ENCODE measurements at regions not wholly inside any gene's neighbourhood (a gene's known extent, or its start where the extent isn't known, plus 50 kb on each side); places are given as distances from the start of the nearest gene placed in this dataset.

DNA sequence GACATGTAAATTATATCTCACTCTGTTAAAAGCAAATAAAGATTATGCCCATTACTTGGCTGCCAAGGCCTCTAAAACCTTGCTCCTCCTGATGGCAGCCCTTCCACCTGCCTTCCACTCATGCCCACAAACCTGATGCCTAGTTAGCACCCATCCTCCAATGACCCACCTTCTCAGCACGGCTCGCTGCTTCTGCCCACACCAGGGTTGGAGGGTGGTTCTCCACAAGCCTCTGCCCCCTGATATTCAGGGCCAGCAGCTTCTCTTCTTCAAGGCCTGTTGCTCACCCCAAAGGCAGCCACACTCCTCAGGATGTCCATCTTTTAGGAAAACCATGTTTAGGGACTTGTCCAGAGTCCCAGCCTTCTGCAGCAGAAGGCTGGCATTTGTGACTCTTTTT is 263.4 kb upstream of the TLE3 start:
- DNase-seq, result no peak

DNA sequence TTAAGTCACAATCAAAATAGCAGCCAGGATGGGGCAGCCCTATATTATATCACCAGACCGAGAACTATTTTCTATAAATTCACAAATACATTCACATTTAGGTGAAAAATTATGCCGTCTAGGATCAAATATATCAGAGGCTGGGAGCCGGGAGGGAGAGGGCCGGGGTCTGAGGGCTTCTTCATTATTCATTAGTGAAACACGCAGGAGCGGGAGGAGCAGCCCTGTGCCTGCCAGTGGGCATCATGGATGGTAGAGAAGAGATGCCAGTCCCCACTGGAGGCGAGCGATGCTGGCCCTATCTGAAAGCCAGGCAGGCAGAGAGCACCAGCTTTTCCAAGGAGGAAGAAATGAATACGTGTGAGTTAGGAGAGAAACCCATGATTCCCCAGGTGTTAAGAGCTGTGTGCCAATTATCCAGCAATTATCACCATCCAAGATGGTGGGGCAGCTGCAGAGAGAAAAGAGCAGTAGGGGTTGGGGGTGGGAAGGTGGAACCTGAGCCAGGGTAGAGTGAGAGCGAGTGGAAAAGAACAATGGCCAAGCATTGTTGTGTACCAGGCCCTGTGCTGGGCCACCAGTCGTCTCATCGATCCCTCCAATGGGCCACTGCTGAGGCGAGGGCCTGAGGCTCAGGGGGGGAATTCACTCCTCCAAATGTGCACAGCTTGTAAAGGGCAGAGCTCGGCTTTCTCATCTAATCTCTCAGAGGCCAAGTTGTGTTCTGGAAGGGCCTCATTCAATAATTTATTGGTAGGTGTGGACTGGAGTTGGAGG is 261.3 kb upstream of the TLE3 start:
- no peak for DNase-seq

DNA sequence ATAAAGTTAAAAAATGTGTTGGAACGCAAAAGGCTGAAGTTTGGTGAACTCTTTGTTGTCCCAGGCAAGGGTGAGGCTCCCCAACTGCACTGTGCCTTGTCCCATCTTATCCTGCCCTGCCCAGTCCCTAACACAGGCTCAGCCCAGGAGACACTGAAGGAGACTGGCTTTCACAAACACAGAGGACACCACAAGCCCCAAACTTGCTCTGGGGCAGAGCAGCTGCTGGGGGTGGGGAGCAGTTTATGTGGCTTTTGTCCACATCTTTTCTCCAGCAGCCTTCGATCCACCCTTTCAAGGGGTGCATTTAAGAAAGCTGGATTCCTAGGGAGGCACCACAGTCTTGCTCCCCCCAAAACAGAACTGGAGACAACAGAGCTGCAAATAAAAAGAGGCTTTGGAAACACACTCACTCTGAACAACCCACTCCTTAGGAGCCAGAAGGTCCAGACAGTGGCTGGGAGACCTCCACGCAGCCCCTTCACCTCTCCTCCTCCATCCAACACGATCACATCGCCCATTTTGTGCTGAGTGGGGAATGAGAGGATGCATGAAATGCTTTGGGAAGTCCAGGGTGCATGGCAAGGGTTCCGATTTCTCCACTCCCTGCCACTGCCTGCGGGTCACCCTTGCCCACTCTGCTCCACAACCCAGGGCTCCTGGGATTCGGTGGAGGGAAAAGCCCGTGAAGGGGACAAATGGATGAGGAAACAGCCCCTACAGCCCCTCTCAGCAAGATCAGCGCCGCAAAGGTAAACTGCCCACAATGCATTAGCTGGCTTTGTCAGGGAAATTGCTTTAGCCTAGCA is 260.5 kb upstream of the TLE3 start:
- no peak for DNase-seq

DNA sequence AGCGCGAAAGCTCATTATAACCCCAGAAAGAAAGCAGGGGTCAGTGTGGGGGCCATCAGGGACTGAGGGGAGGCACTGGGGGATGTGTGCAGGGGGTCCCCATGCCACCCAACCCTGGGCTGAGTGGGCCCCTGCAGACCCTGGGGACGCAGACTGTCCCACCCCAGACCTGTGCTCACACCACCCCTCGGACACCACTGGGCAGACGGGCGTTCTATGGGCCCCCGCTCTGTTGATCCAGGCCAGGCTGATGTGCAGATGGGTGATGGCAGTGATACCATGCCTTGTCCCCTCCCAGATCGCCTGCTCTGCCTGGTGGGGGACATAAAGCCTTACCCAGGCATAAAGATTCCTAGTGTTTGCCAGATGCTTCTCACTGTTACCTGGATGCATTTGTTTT is 259.7 kb upstream of the TLE3 start:
- no peak for DNase-seq

DNA sequence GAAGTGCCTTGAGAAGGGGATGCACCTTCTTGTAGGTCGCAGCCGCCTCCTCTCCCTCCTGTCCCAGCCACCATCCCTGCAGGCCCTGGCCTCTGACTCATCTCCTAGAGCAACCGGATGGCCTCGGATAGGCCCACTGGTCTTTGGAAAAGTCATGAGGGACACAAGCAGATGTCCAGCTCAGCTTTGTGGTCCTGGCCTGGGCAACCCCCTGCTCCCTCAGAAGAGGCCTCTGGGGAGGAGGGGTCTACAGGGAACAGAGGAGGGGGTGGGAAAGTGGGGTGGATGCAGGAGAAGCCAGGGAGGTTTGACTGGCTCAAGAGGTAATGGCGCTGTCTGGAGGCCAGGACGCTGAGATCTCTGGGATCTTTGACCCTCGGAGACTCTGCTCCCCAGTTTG is 259.2 kb upstream of the TLE3 start:
- no peak for DNase-seq

DNA sequence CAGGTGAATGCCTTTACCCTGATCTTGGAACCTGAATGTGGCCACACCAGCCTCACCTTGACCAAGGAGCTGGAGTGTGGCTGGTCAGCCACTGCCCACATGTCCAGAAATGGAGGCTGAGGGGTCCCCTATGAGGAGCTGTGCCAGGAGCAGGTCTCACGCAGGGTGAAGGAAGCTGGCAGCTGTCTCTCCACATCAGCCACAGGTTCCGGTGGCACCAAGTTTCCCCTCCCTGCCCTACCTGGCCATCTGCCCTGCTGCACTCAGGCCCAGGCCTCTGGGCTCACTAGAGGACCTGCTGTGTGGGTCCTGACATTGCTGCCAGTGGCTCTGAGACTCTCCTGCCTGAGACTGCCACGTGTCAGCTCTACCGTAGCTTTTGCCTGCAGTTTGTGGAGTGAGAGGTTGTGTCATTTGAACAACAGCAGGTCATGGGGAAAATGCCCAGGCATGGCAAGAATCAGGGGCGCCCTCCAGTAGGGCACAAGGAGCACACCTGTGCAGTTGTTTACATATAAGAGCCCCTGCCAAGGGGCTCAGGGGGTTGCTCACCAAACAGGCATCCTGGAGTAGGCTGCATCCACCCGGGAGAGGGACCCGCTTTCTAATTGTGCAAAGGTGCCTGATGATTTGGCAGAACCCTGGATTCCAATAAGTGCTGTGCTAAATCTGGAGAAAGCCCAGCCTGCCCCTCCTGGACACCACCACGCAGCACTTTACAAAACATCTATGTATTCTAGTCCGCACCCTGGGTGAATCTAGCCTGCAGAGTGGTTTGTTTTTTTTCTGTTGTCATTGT is 258.5 kb upstream of the TLE3 start:
- DNase-seq, result no peak

DNA sequence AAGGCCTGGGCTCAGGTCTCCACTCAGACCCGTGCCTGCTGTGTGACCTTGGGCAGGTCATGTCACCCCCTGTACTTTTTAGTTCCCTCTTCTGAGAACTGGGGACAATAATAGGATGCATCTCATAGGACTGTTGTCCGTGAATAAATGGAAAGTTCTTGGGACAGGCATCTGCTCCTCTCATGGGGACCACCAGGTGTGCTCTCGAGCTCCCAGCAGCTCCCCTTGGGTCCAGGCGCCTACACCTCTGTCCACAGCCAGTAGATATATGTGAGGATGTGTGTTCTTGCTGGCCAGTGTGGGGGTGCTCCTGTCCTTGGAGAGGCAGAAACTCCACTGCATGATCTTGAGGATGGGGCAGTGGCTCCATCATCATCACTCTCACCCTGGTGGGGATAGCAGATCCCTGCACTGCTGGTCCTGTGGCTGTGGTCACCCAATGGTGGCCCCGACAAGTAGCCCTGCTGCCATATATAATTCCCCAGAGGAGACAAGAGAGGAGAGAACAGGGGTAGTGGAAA is 257.6 kb upstream of the TLE3 start:
- DNase-seq, result no peak

DNA sequence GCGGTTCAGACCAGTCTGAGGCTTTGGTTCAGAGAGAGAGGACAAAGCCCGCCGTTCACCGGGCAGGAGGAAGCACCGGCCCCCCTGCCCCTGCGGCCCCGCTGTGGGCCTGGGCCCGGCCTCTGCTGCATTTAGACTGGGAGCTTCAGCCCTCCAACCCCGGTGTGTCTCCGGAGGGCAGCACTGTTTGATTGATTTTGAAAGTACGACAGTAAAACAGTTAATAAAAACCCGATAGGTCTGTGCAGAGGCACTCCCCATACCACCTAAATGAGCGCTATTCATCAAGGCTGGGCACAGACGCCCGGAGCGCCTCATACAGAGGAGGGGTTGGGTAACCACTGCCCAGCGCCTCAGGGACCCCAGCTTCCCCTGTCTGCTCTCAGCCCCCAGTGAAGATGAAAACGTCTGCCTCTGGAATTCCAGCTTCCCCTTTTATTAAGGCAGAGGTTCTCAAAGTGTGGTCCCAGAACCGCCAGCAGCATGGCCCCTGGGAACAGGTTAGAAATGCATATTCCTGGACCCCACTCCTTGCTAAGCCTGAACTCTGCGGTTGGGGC is 256.7 kb upstream of the TLE3 start:
- DNase-seq, result no peak

DNA sequence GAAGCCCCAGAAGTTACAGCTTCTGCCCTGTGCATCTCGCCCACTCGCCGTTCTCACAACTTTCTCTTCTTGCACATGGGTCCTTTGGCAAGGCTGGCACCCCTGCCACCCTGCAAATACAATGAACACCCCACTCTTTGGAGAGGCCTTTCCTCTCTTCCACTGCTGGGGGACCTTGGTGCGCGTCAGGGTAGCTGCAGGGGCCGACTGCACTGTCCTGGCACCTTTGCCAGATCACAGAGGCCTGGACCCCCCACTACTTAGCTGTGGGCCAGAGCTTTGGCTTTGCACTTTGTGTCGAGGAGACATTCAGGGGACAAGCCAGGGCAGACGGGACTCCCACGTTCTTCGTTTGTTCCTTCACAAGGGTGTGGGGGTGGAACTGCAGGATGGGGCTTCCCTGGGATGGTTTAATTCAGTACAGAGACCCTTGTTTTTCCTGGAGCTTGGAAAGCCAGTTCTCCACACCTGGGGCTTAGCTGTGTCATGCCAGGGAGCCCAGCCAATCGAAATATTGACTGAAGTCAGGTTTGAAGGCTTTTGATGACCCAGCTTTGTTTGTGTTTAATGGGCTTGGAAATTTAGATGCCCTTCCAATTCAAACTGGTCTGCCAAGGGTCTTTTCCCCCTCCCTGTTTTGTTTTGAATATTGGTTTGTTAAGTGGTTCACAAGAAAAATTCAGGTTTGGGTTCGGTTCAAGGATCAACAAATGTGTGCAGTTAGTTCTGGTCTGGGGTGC is 256.1 kb upstream of the TLE3 start:
- DNase-seq, result no peak

DNA sequence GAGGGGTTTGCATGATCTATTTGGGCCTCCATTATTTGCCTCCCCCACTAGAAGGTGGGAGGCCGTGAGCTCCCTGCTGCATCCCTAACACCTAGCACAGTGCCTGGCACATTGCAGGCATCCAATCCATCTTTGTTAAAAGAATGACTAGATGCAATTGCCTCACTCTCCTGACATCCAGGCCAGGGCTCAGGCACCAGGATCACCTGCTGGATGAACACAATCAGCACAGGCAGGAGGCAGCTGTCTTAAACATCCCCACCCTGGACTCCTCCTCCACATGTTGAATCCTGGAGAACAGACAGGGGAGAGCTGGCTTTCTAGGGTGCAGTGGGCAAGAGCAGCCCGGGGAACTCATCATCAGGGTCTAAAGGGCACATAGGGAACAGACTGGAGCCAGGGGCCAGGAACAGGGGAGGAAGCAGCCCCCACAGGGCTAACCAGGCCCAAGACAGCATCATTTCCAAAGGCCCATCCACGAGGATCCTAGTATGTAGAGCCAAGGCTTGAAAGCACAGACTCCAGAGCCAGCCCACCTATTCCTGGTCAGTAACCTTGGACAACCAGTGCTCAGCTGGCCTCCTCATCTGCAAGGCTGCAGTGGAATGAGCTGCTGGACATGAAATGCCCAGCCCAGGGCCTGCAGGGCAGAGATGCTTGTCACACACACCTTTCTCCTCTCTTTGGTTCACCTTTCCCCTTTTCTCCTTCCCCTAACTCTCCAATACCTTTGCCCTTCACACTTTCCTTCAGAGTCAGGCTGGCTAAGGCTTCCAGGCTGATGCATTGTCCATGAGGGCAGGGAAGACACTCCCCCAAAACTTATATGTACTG is 254.4 kb upstream of the TLE3 start:
- DNase-seq, result no peak

DNA sequence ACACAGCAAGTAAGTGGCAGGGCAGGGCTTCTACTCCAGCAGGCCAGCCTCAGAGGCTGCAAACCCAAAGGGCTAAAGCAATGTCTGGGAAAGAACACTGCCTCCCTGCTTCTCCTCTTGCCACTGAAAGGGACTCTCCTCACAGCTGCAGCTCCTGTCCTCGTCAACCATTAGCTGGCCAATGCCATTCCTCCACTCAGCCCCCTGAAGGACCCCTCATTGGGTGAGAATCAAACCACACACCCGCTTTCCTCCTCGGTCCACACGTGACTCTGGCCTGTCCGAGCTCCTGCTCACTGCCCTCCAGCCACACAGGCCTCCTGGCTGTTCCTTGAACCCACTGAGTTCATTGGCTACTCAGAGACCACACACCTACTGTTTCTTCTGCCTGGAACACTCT is 253.7 kb upstream of the TLE3 start:
- no peak for DNase-seq

DNA sequence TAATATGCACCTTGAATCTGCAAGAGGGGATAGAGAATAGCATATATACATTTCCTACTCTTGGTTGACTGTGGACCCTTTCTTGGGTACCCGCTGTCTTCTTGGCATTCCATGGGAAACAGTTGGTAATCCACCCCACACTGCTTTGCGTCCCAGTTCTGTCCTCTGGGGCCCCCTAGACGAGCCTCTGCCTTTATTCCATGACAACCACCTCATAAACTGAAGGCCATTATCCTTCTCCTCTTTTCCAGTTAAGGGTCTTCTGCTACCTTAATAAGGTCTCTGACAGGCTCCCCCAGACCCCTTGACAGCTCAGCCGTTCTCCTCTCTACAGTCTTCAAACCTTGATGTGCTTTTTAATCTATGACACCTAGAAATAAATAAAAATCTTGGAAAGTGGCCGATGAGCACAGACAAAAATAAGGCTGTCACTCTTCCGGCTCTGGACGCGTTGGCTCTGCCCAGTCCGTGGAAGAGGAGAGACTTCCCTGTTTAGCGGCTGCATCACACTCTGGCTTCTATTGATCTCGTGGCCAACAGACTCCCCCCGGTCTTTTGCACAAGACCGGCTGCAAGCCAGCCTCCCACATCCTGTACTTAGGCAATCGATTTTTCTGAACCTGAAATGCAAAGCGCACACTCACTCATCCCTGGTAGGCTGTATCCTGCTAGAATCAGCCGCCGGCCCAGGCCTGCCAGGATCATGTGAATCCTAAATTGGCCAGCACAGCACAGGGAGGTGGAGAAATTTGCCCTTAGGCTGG is 251.0 kb upstream of the TLE3 start:
- DNase-seq, result no peak

DNA sequence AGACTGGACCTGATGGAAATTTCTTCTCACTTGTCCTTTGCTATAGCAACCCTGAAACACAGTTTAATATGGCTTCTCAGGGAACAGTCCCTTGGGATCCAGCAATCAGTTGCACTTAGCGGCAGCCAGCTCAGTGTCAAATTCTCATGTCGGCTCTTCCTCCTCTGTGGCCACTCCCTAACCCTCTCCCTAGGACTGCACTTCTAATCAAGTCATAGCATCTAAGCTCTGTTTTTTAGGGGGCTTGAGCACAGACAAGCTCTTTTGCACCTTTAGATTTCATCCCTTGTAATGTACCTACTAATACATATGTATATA is 250.5 kb upstream of the TLE3 start:
- no peak for DNase-seq

DNA sequence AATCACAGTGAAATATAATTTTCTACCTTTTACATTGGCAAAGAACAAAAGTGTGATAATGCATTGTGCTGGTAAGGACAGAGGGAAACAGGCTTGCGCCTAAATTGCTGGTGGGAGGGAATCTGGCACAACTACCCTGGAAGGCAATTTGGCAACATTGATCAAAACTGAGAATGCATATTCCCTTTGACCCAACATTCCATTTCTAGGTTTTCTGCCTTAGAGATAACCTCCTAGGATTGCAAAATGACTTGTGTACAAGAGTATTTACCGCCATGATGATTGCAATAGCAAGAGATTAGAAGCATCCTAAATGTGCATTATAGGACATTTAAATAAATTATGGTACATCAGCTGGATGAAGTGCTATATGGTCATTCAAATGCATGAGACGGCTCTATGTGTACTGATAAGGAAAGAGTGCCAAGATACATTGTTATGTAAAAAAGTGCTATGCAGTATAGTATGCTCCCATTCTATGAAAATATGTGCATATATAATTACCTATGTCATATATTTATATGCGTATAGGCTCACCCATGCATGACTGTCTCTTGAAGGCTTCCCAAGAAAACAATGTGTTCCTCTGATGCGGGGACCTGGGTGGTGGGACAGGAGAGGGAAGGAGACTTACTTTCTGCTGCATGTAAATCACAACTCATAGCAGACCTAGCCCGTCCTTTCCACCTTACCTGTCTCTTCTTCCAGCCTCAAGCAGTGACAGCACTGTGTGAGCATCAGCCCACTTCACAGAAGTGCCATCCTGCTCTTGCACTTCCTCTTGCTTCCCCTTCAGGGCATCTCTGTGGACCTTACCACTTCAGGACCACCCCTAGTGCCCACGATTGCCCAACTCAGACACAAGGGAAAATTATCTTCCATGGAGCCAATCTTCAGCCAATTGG is 249.9 kb upstream of the TLE3 start:
- DNase-seq, result no peak

DNA sequence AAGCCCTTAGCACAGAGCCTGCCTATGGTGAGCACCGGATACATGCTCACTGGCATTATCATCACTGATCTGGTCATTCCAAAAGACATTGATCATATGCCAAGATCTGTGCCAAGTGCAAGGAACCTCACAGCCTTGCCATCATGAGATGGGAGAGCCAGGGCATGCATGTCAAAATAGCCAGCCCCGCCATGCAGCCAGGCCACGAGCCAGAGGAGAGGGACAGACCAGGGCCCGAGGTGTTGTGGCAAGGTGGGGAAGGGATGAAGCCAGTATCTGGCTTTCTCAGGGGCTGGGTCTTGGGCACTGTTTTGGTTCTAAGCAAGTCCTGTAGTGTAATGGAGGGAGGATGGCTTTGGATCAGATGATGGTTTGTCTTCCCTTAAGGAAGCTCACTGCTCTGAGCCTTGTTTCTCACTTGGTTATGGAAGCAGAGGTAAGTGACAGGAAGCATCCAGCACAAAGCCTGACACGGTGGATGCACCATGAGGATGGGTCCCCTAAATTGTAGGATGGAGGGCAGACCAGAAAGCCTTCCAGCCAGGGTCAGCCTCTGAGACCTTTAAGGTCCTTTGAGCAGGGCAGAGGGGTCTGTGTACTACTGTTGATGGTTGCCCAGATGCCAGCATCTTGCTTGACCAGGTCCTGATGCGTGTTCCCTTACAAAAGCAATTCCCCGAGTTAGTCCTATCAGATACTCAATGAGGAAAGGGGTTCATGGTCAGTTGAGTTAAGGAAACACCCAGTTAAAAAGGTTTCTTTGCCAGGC is 247.7 kb upstream of the TLE3 start:
- no peak for DNase-seq

DNA sequence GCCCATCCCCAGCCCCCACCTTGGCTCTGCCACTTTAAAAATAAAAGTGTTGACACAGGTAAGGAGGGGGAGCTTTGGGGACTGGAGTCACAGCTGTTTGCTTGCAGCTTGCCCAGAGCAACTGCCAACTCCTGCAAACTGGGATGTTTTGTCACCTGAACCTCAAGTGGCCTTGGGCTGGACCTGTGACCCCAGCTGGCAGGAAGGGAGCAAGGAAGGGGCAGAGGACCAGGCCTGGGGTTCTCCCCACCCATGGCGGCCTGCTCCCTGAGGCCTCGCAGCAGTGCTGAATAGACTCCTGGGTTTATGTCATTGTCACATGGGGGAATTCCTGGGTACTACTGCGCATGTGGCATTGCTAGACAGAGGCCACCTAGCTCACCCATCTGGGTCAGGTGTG is 246.9 kb upstream of the TLE3 start:
- no peak for DNase-seq

DNA sequence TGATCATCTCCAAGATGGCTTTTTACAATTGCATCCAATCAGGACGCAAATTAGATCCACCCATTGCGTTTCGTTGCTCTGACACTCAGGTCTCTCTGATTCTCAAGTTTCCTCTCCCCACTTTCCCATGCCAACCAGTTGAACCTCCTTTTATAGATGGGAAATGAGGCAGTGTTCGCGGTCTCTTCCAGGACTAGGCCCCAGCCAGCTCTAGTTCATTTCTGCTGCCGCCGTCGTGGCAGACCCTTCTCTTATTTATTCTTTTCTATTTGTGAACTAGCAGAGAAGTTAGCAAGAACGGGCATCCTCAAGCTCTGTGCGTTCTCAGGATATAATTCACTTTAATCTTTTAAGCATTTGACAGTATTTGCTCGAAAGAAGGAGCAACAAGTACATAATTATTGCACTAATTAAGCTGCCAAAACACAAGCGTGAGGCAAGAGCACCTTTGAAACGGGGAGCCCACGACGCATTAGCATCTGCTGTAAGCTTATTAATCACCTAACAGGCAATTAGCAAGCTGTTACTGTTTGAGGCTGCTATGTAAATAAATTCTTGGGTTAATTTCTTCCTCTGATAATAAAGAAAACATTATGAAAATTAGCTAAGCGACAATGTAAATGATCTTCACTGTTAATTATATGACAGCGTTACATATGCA is 246.4 kb upstream of the TLE3 start:
- DNase-seq, result no peak

Measured in bone marrow (tissue), 2 donors.